ENCODE measurements at regions not wholly inside any gene's neighbourhood (a gene's known extent, or its start where the extent isn't known, plus 50 kb on each side); places are given as distances from the start of the nearest gene placed in this dataset.

GRCh38 chr9:135229701-135230385, 142.4 kb downstream of the OLFM1 start:
- Histone ChIP-seq H3K4me2 (ENCODE audit: control insufficient read depth, extremely low read depth, insufficient read depth, low read depth, low read length) (no peak overlapping the region), H3K9me3 (ENCODE audit: control insufficient read depth, low read depth, low read length) (peaks cover 15% of the 10 kb centered on the region), H3K4me3 (ENCODE audit: control insufficient read depth in 2 of 3, extremely low read depth in 1 of 3, insufficient read depth in 2 of 3, low read depth in 1 of 3, low read length in 3 of 3) (no peak overlapping the region), H3K9me1 (ENCODE audit: control insufficient read depth, extremely low read depth, insufficient read depth, low read length) (no peaks in the 10 kb centered on the region), H3K36me3 (ENCODE audit: control insufficient read depth in 2 of 2, extremely low read depth in 1 of 2, insufficient read depth in 2 of 2, low read length in 2 of 2) (no peaks in the 10 kb centered on the region), H2AFZ (ENCODE audit: control insufficient read depth, low read length) (no peak overlapping the region), H3K4me1 (ENCODE audit: control insufficient read depth, extremely low read depth, insufficient read depth, low read length) (no peaks in the 10 kb centered on the region), H3K27ac (ENCODE audit: control insufficient read depth, insufficient read depth, low read length) (no peak overlapping the region), H3K27me3 (ENCODE audit: control insufficient read depth, extremely low read depth, insufficient read depth, low read length) (no peaks in the 10 kb centered on the region), H3K9ac (ENCODE audit: control insufficient read depth, extremely low read depth, insufficient read depth, low read length) (no peak overlapping the region), H4K20me1 (ENCODE audit: control insufficient read depth, extremely low read depth, insufficient read depth, low read length) (no peaks in the 10 kb centered on the region), H3K79me2 (ENCODE audit: control insufficient read depth, insufficient read depth, low read length) (no peaks in the 10 kb centered on the region)
- dilution Hi-C loops (cut with MboI; ENCODE audit: extremely low pct_ligation_motif_present, low sequenced_read_pairs) = no loop called here
- no peak for FAIRE-seq
- TF ChIP-seq EZH2 (IDR thresholded peaks at IDR 0.05; ENCODE audit: low read length) (no peak), CTCF (optimal IDR thresholded peaks at IDR 0.05 in 1 of 3, IDR thresholded peaks at IDR 0.05 in 1 of 3, conservative IDR thresholded peaks at IDR 0.05 in 1 of 3; ENCODE audit: extremely low read depth in 1 of 3, insufficient read depth in 2 of 3, low read length in 3 of 3) (no peak)
- DNase-seq (ENCODE audit: low read depth, low spot score) = no peak

- Histone ChIP-seq H3K9me3 (ENCODE audit: control insufficient read depth, low read depth, low read length) (peaks cover 14% of the 10 kb centered on the region), H3K79me2 (ENCODE audit: control insufficient read depth, insufficient read depth, low read length) (no peaks in the 10 kb centered on the region), H3K27ac (ENCODE audit: control insufficient read depth, insufficient read depth, low read length) (no peak overlapping the region), H3K4me2 (ENCODE audit: control insufficient read depth, extremely low read depth, insufficient read depth, low read depth, low read length) (no peak overlapping the region), H3K4me1 (ENCODE audit: control insufficient read depth, extremely low read depth, insufficient read depth, low read length) (no peaks in the 10 kb centered on the region), H3K4me3 (ENCODE audit: control insufficient read depth in 2 of 3, extremely low read depth in 1 of 3, insufficient read depth in 2 of 3, low read depth in 1 of 3, low read length in 3 of 3) (no peak overlapping the region), H4K20me1 (ENCODE audit: control insufficient read depth, extremely low read depth, insufficient read depth, low read length) (no peaks in the 10 kb centered on the region), H3K36me3 (ENCODE audit: control insufficient read depth in 2 of 2, extremely low read depth in 1 of 2, insufficient read depth in 2 of 2, low read length in 2 of 2) (no peaks in the 10 kb centered on the region), H3K27me3 (ENCODE audit: control insufficient read depth, extremely low read depth, insufficient read depth, low read length) (no peaks in the 10 kb centered on the region), H3K9ac (ENCODE audit: control insufficient read depth, extremely low read depth, insufficient read depth, low read length) (no peak overlapping the region), H3K9me1 (ENCODE audit: control insufficient read depth, extremely low read depth, insufficient read depth, low read length) (no peaks in the 10 kb centered on the region), H2AFZ (ENCODE audit: control insufficient read depth, low read length) (no peak overlapping the region)
- dilution Hi-C loops (cut with MboI; ENCODE audit: extremely low pct_ligation_motif_present, low sequenced_read_pairs) = no loop called here
- FAIRE-seq (no peak), DNase-seq (ENCODE audit: low read depth, low spot score) (no peak)
- no peak for TF ChIP-seq EZH2 (IDR thresholded peaks at IDR 0.05; ENCODE audit: low read length)
- TF ChIP-seq CTCF (optimal IDR thresholded peaks at IDR 0.05 in 1 of 3, IDR thresholded peaks at IDR 0.05 in 1 of 3, conservative IDR thresholded peaks at IDR 0.05 in 1 of 3; ENCODE audit: extremely low read depth in 1 of 3, insufficient read depth in 2 of 3, low read length in 3 of 3) = no peak
These were observed 142.9 kb downstream of the OLFM1 start for GRCh38 chr9:135230386-135230765.

All from keratinocyte (primary cell).